BLaER1 treated with 17β-estradiol and CSF1 and Interleukin-3, amounts not matched to agents 10 nM and 100 nM (cell line): ENCODE measurements at regions not wholly inside any gene's neighbourhood (a gene's known extent, or its start where the extent isn't known, plus 50 kb on each side); places are given as distances from the start of the nearest gene placed in this dataset.

Experiments used
- H3K27ac ChIP-seq, 11 experiments: shearing (Covaris generic); formaldehyde crosslinking; 2 replicates each; pipeline ENCODE4 v1.8.1; 2022
- H3K27me3 ChIP-seq, 11 experiments: shearing (Covaris generic); formaldehyde crosslinking; 2 replicates each; pipeline ENCODE4 v1.8.1; 2022
- H3K36me3 ChIP-seq, 11 experiments: shearing (Covaris generic); formaldehyde crosslinking; 2 replicates each; pipeline ENCODE4 v1.8.1; 2022
- H3K4me1 ChIP-seq, 10 experiments: shearing (Covaris generic); formaldehyde crosslinking; 2 replicates each; pipeline ENCODE4 v1.8.1; 2022
- H3K4me2 ChIP-seq, 11 experiments: shearing (Covaris generic); formaldehyde crosslinking; 2 replicates each; pipeline ENCODE4 v1.8.1; 2022
- H3K4me3 ChIP-seq, 10 experiments: shearing (Covaris generic); formaldehyde crosslinking; 2 replicates each; pipeline ENCODE4 v1.8.1; 2022
- H3K9ac ChIP-seq, 11 experiments: shearing (Covaris generic); formaldehyde crosslinking; 2 replicates each; pipeline ENCODE4 v1.8.1; 2022
- H3K9me3 ChIP-seq, 11 experiments: shearing (Covaris generic); formaldehyde crosslinking; replicated peaks in 1 of 11; 2 replicates each; pipeline ENCODE4 v1.8.1; 2022
- H4K20me1 ChIP-seq, 11 experiments: shearing (Covaris generic); formaldehyde crosslinking; 2 replicates each; pipeline ENCODE4 v1.8.1; 2022
- Cebpa-rat ChIP-seq, 11 experiments: shearing (Covaris generic); IDR thresholded peaks; 2 replicates each; pipeline ENCODE4 v1.8.1; 2022

DNA sequence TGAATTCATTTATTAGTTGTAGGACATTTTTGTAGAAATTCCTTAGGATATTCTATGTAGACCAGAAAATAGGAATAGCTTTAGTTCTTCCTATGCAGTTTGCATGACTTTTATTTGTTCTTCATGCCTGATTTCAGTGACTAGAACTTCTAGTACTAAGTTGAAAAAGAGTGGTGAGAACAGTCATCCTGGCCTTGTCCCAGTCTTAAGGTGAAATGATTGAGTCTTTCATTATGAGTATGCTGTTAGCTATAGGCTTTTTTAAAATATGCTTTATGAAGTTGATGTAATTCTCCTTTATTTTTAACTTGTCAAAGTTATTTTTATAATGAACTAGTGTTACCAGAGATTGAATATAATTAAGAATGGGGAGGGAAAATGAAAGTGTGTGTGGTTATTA lies 690.1 kb upstream of the KLHL1 start:
- Histone ChIP-seq H3K9ac (no peak overlapping the region), H3K9me3 (no peaks in the 10 kb centered on the region), H3K27me3 (no peaks in the 10 kb centered on the region), H4K20me1 (no peaks in the 10 kb centered on the region), H3K4me3 (no peak overlapping the region), H3K27ac (no peak overlapping the region), H3K4me2 (no peak overlapping the region), H3K4me1 (no peaks in the 10 kb centered on the region), H3K36me3 (no peaks in the 10 kb centered on the region)
- no peak for TF ChIP-seq Cebpa-rat (IDR thresholded peaks at IDR 0.05)

- no peak overlapping the region for H3K4me2 ChIP-seq
- no peaks in the 10 kb centered on the region for H4K20me1 ChIP-seq
- no peaks in the 10 kb centered on the region for H3K36me3 ChIP-seq
- no peaks in the 10 kb centered on the region for H3K9me3 ChIP-seq
- no peak overlapping the region for H3K4me3 ChIP-seq
- no peaks in the 10 kb centered on the region for H3K4me1 ChIP-seq
- no peak overlapping the region for H3K27ac ChIP-seq
- no peak overlapping the region for H3K9ac ChIP-seq
- H3K27me3 ChIP-seq: no peaks in the 10 kb centered on the region
- TF ChIP-seq Cebpa-rat (IDR thresholded peaks at IDR 0.05): no peak
Observed at GRCh38 chr13:70795484-70795883, 687.2 kb upstream of the KLHL1 start.

- Histone ChIP-seq H3K4me1 (no peaks in the 10 kb centered on the region), H3K4me2 (no peak overlapping the region), H4K20me1 (no peaks in the 10 kb centered on the region), H3K4me3 (no peak overlapping the region), H3K27ac (no peak overlapping the region), H3K27me3 (no peaks in the 10 kb centered on the region), H3K9me3 (no peaks in the 10 kb centered on the region), H3K36me3 (no peaks in the 10 kb centered on the region), H3K9ac (no peak overlapping the region)
- no peak for TF ChIP-seq Cebpa-rat (IDR thresholded peaks at IDR 0.05)
Observed at GRCh38 chr13:70792121-70792520, 683.9 kb upstream of the KLHL1 start.

GRCh38 chr13:70789751-70790150 lies 681.5 kb upstream of the KLHL1 start:
- Histone ChIP-seq H3K9me3 (no peaks in the 10 kb centered on the region), H3K9ac (no peak overlapping the region), H3K36me3 (no peaks in the 10 kb centered on the region), H3K27me3 (no peaks in the 10 kb centered on the region), H3K4me3 (no peak overlapping the region), H4K20me1 (no peaks in the 10 kb centered on the region), H3K27ac (no peak overlapping the region), H3K4me1 (no peaks in the 10 kb centered on the region), H3K4me2 (no peak overlapping the region)
- no peak for TF ChIP-seq Cebpa-rat (IDR thresholded peaks at IDR 0.05)

- H3K4me1 ChIP-seq: no peaks in the 10 kb centered on the region
- no peak overlapping the region for H3K4me2 ChIP-seq
- H4K20me1 ChIP-seq: no peaks in the 10 kb centered on the region
Observed at GRCh38 chr13:70788074-70788473, 679.8 kb upstream of the KLHL1 start.

GRCh38 chr13:70784207-70784989 lies 676.1 kb upstream of the KLHL1 start:
- Histone ChIP-seq H3K27me3 (no peaks in the 10 kb centered on the region), H3K4me3 (no peak overlapping the region), H3K36me3 (no peaks in the 10 kb centered on the region), H3K4me1 (no peaks in the 10 kb centered on the region), H3K9me3 (no peaks in the 10 kb centered on the region), H3K4me2 (no peak overlapping the region), H4K20me1 (no peaks in the 10 kb centered on the region), H3K27ac (no peak overlapping the region), H3K9ac (no peak overlapping the region)
- no peak for TF ChIP-seq Cebpa-rat (IDR thresholded peaks at IDR 0.05)

More at GRCh38 chr13:70788074-70788473, 679.8 kb upstream of the KLHL1 start:
- Histone ChIP-seq H3K4me3 (no peak overlapping the region), H3K9me3 (no peaks in the 10 kb centered on the region), H3K27ac (no peak overlapping the region), H3K27me3 (no peaks in the 10 kb centered on the region), H3K36me3 (no peaks in the 10 kb centered on the region), H3K9ac (no peak overlapping the region)
- TF ChIP-seq Cebpa-rat (IDR thresholded peaks at IDR 0.05): no peak

DNA sequence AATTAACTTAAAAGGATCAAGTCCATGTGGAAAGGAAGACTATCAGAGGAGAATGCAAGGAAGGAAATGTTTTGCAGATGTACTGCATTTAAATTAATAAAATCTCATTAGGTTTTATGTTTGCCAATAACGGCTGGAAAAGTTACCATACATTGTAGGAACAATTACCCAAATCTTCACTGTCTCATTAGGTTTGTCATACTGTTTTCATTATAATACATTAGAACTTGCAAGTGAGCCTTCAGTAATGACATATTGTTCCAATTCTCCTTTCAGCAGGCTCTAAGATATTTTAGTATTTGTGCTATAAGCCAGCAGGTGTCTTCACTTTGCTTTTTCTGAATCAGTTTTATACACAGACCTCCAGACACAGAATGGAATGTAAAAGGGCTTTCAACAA lies 661.6 kb upstream of the KLHL1 start:
- H3K27me3 ChIP-seq: no peaks in the 10 kb centered on the region
- H3K4me2 ChIP-seq: no peak overlapping the region
- no peaks in the 10 kb centered on the region for H3K4me1 ChIP-seq
- no peaks in the 10 kb centered on the region for H4K20me1 ChIP-seq
- no peaks in the 10 kb centered on the region for H3K36me3 ChIP-seq
- H3K9ac ChIP-seq: no peak overlapping the region
- no peaks in the 10 kb centered on the region for H3K9me3 ChIP-seq
- H3K4me3 ChIP-seq: no peak overlapping the region
- TF ChIP-seq Cebpa-rat (IDR thresholded peaks at IDR 0.05): no peak
- H3K27ac ChIP-seq: no peak overlapping the region

GRCh38 chr13:70758932-70759331 lies 650.7 kb upstream of the KLHL1 start:
- no peak overlapping the region for H3K4me3 ChIP-seq
- TF ChIP-seq Cebpa-rat (IDR thresholded peaks at IDR 0.05): no peak
- H3K36me3 ChIP-seq: no peaks in the 10 kb centered on the region
- H3K27ac ChIP-seq: no peak overlapping the region
- H4K20me1 ChIP-seq: no peaks in the 10 kb centered on the region
- H3K4me2 ChIP-seq: no peak overlapping the region
- H3K9ac ChIP-seq: no peak overlapping the region
- no peaks in the 10 kb centered on the region for H3K27me3 ChIP-seq
- H3K9me3 ChIP-seq: no peaks in the 10 kb centered on the region
- H3K4me1 ChIP-seq: no peaks in the 10 kb centered on the region

GRCh38 chr13:70756088-70756487 lies 647.8 kb upstream of the KLHL1 start:
- no peaks in the 10 kb centered on the region for H3K9me3 ChIP-seq
- H3K27ac ChIP-seq: no peak overlapping the region
- H3K27me3 ChIP-seq: no peaks in the 10 kb centered on the region
- no peaks in the 10 kb centered on the region for H3K4me1 ChIP-seq
- H3K4me3 ChIP-seq: no peak overlapping the region
- H3K36me3 ChIP-seq: no peaks in the 10 kb centered on the region
- no peak overlapping the region for H3K4me2 ChIP-seq
- TF ChIP-seq Cebpa-rat (IDR thresholded peaks at IDR 0.05): no peak
- no peaks in the 10 kb centered on the region for H4K20me1 ChIP-seq
- H3K9ac ChIP-seq: no peak overlapping the region

GRCh38 chr13:70755456-70755855 lies 647.2 kb upstream of the KLHL1 start:
- H3K27ac ChIP-seq: no peak overlapping the region
- no peaks in the 10 kb centered on the region for H3K27me3 ChIP-seq
- no peak overlapping the region for H3K4me2 ChIP-seq
- H3K9ac ChIP-seq: no peak overlapping the region
- H4K20me1 ChIP-seq: no peaks in the 10 kb centered on the region
- H3K36me3 ChIP-seq: no peaks in the 10 kb centered on the region
- H3K4me3 ChIP-seq: no peak overlapping the region
- TF ChIP-seq Cebpa-rat (IDR thresholded peaks at IDR 0.05): no peak
- no peaks in the 10 kb centered on the region for H3K9me3 ChIP-seq
- no peaks in the 10 kb centered on the region for H3K4me1 ChIP-seq
